GM19023 (cell line): ENCODE measurements at regions not wholly inside any gene's neighbourhood (a gene's known extent, or its start where the extent isn't known, plus 50 kb on each side); places are given as distances from the start of the nearest gene placed in this dataset.

Experiments
- ATAC-seq: cut with Tn5 transposase; IDR thresholded peaks from one replicate; pipeline ENCODE4 v1.9.1; 2021; ENCODE audit warnings: mild to moderate bottlenecking, moderate library complexity; ENCODE audit not compliant: unreplicated experiment

DNA sequence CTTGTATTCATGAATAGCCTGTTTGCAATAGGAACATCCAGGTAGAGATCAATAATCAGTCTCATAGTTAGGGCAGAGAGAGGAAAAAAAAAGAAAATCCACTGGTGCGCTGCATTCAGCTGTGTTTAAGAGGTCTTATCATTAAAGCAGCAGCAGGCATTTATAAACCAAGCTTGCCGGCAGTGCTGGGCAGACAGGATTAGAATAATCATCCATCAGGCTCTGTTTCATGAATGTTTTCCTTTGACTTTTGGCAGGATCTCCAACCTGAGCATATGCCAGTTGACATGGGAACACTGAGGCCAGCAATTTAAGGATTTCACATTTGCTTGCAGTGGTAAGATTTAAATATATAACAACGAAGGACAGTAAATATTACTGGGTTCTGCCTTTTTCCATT, 305.2 kb upstream of the SEMA6D start:
- ATAC-seq, result no peak

DNA sequence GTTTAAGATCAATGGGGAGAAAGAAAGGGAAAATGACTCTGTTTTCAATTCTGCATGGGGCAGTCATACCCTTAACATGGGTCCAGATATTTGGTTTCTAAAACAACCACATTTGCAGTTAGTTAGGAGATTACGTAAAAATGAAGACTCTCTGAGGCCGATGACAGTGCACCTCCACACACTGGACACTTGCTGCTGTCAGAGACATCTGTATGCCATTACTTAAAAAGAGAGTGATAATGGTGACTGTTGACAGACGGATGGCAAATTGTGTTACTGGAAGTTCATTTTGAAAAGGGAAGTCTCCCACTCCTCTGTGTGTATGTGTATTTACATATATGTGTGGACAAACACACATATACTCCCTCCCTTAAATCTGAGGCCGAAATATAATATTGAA, 304.5 kb upstream of the SEMA6D start:
- ATAC-seq, result no peak

DNA sequence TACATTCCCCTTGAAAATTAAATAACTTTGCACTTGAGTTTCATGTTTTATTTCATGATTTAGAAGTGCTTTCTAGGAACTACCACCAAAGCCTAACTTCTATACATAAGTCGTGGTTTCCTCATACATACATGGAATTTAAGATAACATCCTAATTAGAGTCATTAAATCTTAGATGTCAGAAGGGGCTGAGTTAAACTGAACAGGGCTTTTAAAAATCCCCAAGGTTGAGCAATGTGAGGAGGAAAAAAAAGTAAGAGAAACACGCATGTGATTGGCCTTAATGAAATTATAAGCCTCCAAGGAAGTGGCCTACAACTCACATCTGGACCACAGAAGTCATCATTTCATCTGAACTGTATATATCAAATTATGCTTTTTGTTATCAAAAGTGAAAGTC, 303.1 kb upstream of the SEMA6D start:
- no peak for ATAC-seq

DNA sequence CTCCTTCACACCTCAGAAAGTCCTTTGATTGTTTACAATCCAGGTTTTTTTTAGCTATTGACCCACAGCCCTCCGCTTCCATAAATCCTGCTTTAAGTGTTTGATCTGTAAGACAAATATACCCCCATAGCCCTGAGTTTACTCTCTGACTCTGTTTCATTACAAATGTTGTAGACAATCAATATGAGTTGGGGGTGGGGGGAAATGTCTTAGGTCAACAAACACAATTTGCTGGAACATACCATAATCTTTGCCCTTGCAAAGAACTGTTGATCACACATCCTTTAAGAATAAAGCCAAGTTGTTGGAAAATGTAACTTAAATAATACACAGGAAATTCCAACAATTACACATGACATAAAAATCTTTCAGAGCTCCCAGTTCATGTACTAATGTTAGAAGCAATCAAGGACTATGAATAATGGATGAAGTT, 301.8 kb upstream of the SEMA6D start:
- ATAC-seq, result no peak

DNA sequence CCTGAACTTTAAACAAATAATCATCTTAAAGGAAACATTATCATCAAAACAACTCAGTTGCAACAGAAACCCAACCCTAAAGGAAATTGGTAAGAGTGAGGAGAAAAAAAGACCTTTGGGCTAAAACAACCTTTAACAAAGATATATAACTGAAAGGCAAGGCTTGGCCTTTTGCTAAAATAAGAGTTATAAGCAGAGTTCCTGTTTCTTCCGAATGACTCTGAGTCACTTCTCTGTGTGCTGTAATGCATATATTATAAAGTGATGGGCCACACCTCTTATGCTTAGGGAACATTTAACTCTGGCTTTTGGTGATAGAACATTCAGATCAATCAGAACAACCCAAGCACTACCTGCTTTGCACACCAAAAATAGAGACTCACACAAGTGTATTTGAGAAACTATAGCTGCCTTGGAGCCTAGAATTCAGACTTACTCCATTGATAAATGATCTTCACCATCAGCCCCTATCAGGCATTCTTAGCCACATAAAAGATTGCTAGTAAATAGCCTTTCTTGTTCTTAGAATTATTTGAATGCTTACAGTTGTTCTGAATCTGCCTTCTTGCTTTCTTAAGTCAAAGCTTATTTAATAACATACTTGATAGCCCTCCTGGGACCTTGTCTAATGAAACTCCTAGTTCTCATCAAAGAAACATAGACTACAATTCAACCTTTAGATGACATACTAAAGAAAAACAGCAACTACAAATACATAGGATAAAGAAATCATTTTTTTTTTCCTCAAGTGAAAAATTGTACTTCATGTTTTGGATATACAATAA, 294.2 kb upstream of the SEMA6D start:
- ATAC-seq, result no peak

DNA sequence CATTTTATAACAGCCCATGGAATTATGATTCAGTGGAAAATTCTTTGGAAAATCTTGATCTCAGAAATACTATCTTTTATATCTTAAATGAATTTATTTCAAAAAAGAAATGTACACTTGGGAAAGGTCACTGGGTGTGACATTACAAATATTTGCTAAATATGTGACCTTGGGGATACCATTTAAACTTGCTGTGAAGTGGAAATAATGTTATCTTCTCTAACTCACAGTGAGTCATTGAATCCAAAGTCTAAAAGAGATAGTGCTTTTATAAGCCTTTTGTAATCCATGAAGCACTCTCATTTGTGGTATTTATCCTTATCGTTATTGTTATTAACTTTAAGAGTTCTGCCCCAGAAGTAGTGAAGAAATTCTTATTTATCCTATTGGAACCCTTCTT, 289.8 kb upstream of the SEMA6D start:
- no peak for ATAC-seq

DNA sequence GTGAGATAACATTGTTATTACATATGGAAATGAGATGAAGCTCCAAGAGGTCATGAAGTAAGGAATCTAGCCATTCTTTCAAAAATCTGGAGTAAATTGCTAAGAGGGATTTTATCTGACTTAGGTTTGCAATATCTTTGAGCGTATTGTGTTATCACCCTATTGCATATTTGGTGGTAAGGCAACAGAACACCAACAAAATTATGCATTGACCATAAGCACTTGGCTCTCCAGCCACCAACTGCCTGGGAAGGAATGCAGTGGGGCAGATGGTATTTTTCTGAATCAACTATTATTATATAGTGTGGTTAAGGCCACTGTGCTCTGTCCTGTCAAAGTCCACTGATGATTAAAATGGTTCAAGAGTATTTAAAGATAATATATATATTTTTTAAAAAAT, 287.9 kb upstream of the SEMA6D start:
- no peak for ATAC-seq

DNA sequence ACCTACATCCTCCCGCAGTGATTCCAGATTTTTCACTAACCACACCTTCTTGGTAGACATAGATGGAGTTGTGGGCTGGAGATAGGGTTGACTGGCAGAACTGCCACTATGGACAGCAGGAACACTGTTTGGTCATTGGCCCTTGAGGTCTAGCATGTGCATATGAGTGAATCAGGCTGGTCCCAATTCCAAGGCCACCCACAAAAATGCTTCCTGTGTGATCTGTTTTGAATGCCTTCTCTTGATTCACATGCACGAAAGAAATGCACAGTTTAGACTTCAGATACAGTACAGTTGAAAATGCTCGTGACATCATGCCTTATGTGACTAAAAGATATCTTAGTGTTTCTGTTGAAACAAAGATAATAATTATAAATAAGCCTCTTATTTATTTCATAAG, 285.8 kb upstream of the SEMA6D start:
- ATAC-seq, result no peak

DNA sequence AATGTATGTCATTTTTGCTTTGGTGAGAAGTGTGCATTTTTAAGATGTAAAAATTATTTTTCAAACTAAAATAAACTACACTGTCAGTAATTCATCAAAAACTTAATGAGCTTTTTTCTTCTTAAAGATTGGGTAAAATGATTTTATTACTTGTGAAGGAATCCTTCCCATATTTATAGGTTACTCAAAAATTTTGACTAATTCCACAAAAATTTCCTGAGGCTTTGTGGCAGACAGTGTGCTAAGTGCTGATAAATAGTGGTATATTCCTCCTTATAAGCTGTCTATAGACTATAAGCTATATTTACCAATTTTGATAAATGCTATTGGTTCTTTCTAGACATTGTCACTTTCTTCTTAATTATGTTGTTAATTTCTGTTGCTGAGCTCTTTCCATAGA, 284.5 kb upstream of the SEMA6D start:
- ATAC-seq, result no peak

DNA sequence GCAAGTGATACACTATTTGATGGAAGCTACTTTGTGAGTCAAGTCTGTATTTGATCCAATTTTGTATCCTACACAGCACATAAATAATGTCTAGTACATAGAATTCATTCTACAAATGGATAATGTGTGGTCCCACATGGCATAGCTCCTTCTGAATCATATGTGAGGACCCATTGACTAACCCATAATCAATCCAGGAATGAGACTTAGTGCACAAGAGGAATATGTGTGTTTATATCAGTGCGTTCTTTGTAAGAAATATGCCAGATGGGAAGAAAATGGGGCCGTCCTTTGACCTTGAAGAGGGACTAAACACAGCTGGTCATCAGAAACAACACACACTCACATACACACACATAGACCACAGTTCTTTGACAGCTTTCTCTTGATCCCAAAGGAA, 282.7 kb upstream of the SEMA6D start:
- no peak for ATAC-seq

DNA sequence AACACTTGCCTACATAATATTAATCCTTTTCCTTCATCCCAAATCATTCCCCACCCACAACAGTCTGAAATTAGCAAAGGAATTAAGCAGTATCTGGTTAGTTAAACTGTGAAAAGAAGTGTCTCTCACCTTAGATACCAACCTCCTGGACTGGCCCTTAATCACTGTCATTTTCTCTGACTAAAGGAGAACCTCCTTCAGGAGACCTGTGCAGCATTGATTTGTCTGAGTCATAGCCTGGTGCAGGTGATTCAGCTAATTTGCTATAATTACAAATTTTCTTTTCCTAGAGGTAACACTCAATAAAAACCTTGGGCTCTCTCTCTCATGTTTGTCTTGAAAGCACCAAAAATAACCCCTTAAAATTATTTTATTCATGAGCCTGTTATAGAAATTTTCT, 279.8 kb upstream of the SEMA6D start:
- ATAC-seq, result no peak

DNA sequence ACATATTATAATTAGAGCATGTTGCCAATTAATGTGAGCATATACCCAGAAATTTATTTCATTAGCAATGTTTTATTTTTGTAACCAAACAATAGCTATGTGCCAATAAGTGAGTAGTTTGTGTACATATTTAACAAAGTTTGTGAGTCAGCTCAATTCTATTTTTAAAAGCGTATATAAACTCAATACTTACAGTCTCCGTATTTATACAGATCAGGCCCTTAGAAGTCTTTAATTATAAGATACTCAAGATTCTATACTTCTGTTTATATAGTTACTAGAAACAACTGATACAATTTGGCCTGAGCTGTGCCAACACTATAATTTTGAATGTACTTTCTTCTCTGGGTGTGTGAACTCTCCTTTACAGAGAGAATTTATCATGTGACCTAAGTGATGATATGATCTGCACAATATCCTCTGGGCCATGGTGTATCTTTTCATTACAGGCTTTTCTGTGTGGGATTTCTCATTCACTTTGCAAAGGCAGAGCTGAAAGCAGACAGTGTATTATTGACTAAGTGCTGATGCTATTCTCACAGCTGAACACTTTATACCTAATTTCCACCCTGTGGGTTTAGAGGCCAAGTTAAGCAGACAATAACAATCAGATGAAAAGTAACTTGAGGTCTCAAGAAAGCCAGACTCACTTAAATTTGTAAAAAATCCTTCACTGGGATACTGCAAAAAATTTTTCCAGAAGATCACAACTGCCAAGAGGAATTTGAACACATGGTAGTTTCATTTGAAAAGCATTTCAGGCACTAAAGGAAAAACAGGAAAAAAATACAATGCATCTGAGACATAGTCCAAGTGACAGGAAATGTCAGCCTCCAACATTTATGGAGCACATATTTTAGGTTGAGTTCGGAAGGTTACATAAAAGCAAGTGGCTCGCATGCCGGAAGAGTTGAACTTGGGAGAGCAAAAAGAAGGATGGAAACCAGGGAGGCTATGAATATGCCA, 277.9 kb upstream of the SEMA6D start:
- no peak for ATAC-seq

DNA sequence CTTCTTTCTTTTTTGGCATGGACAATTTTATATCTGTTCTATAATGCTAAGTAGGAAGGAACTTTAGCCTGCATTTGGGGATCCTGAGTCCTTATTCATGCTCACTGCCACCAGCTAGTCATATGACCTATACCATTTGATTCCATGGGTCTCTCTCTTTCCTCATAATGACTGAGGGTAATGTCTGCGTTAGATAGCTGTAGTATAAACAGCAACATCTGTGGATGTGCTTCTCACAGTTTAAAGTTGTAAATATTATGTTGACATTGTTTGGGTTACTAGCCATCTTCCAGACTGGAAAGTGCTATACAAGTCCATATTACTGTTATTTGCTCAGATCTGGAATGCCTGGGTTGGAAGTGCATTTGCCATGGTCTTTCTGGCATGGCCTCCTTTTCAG, 274.9 kb upstream of the SEMA6D start:
- no peak for ATAC-seq

DNA sequence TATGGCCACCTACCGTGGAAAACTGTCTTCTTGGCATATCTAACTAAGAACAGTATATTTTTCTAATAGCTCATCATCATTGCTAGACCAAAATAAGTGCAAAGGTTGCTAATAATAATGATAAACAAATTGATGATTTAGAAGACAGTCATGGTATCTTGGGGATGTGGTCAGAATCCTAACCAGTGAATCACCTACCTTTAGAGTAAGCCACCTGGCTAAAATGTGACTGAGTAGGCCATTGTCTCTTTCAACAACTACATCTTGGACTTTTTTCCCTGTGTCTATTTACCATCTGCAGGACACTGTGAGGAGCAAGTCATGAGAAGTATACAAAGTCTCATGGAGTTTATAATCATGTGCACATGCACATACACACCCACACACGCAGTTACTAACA, 273.5 kb upstream of the SEMA6D start:
- no peak for ATAC-seq

DNA sequence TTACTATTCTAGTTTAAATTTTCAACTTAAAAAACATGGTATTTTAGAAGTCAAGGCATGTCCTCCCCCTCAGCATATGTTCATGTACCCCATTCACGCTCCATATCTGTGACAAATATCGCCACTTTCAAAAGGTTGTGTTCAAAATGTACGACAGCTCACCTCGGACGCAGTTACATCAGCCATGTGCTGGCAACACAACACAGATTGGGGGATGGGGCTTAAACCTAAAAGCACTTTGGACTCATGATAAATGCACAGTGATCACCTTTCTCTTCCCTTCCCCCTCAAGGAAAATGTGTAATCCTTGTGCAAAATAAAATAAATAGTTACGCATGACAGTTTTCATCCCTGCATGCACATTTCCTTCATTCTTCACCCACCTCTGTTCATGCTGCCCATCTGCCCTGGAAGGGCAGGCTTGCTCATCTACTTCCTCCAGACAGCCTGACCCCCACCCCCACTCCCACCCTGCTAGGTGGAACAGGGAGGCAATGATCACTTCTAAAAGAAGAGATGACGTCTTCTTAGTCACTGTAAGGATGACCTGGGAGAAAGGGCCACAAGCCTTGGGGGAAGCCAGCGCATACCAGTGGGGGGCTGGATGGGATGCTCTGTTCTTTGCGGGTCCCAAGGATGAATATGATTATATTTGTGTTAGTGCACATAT, 271.4 kb upstream of the SEMA6D start:
- no peak for ATAC-seq

DNA sequence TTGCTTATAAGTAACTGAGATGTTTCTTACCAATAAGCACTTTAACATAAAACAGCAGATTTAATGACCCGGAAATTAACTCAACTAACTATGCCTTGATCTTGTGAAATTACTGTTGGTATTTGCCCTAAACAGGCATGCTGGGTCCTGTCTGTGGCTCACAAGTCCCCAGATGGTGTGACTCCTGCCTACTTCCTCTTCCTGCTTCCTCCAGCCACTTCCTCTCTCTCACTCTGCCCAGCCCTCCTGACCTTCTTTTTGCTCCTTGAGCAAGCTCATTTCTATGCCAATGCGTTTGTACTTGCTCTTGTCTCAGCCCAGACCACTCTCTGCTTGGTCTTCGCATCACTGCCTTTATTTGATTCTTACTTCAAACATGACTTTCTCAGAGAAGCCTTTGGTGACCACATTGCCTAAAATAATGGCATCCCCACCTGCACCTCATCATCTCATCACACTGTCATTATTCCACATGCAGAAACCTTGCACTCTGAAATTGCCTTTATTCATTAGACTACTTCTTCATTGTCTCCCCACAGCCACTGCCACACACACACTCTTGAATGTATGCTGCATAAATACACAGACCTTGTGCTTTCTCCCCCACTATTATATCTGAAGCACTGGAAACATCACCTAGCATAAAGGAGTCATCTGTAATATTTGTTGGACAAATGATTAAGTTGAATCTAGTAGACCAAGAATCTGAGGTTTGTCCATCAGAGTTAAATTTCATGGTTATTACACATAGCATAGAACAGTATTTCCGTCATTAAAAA, 256.3 kb upstream of the SEMA6D start:
- no peak for ATAC-seq

DNA sequence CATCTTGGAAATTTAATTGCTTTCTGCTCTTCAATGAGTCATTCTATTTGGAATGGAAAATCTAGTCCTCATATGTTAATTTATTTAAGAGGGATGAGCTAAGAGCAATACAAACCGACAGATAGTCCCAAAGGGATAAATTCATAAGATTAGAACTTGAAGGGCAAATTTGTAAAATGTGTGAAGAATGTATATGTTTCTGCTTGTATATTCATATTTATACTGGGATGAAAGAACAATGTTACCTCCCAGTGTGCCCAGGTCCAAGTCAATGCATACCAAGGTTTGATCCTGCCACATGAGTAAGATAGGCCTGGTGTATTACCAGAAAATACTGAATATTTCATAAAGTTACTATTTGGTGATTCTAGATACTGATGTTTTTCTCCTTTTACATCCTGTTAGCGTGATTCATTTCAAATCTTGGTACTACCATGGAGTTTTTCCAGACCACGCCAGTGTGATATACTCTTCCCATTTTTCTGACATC, 255.6 kb upstream of the SEMA6D start:
- ATAC-seq, result no peak

DNA sequence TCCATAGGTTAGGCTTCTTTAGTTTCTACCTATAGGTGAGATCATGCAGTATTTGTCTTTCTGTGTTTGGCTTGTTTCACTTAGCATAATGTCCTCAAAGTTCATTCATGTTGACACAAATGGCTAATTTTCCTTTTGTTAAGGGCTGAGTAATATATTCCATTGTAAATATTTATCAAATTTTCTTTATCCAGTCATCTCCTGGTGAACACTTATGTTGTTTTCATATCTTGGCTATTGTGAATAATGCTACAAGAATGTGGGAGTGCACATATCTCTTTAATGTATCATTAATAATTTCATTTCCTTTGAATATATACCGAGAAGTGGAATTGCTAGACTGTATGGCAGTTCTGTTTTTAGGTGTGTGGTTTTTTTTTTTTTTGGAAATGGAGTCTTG, 250.9 kb upstream of the SEMA6D start:
- no peak for ATAC-seq

DNA sequence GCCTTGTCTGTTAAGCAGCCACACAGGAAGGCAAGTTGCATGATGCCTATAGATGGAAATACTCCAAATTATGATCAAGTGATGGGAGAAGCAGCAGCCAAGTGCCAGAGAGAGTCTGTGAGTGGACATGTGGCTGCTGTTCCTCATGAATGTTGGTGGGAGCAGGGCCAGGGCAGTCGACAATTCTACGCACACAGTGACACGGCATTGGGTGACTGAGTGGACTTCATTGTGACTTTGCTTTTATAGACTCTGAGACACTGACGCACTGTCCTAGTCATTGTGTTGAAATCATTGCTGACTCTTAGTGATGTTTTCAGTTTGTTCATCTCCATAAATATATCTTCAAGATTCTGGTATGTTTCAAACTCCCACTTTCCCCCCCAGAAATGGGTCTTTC, 246.3 kb upstream of the SEMA6D start:
- no peak for ATAC-seq

DNA sequence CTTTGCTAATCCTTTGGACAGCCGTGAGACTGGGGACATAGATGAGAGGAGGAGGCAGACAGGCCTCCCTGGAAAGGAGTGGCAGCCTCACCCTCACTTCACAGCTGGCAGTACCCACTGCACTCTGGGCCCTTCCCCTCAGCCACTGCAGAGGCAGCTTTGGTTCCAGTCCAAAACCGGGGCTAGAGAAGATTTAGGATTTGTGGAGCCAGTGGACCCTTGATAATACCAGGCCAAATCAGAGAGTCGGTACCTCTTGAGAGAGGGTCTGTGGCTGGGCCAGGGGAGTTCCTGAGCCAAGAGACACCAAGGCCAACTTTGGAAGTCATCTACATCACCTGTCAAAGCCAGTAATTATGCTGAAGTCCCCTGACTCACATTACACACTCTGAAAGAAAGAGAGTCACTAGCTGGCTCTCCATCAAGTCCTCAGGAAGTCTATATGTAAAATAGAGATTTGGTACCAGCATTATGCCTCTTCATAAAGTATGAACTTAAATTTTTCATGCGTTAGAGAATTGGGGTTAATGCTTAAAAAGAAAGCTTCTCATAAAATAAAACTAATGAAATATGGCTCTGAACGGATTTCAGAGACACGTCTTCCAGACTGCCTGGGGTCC, 244.1 kb upstream of the SEMA6D start:
- ATAC-seq, result no peak
